Neural crest cell (in vitro differentiated cells): ENCODE measurements at regions not wholly inside any gene's neighbourhood (a gene's known extent, or its start where the extent isn't known, plus 50 kb on each side); places are given as distances from the start of the nearest gene placed in this dataset.

Experiments
- DNase-seq: peaks from one replicate; pipeline ENCODE4 v3.0.0; 2021; ENCODE audit warnings: low read depth, mixed read lengths, low spot score
- H3K27ac Mint-ChIP-seq: one replicate; pipeline ENCODE4 v1.8.0; 2021; ENCODE audit warnings: mild to moderate bottlenecking, mixed read lengths; ENCODE audit not compliant: unreplicated experiment
- H3K27me3 Mint-ChIP-seq: 2 replicates; pipeline ENCODE4 v1.8.0; 2021; ENCODE audit warnings: low read depth, mild to moderate bottlenecking, mixed read lengths
- H3K36me3 Mint-ChIP-seq: 2 replicates; pipeline ENCODE4 v1.8.0; 2021; ENCODE audit warnings: low read depth, mild to moderate bottlenecking, mixed read lengths
- H3K4me1 Mint-ChIP-seq: 2 replicates; pipeline ENCODE4 v1.8.0; 2021; ENCODE audit warnings: mixed read lengths
- H3K4me3 Mint-ChIP-seq: one replicate; pipeline ENCODE4 v1.8.0; 2021; ENCODE audit warnings: mild to moderate bottlenecking, mixed read lengths
- H3K9me3 Mint-ChIP-seq: 2 replicates; pipeline ENCODE4 v1.8.0; 2021; ENCODE audit warnings: mixed read lengths
- TF ChIP-seq, protein P1 (sequence below): fragments of 200-600 bp; sonication (generic); conservative IDR thresholded peaks from 2 replicates; pipeline ENCODE4 v1.5.0; 2021; ENCODE audit warnings: antibody characterized with exemption, mild to moderate bottlenecking

- no peak for DNase-seq
- Mint-ChIP-seq H3K4me1 (no peaks in the 10 kb centered on the region), H3K27me3 (peaks cover 6% of the 10 kb centered on the region), H3K27ac (no peak overlapping the region), H3K9me3 (peaks cover 10% of the 10 kb centered on the region), H3K36me3 (no peaks in the 10 kb centered on the region), H3K4me3 (no peak overlapping the region)
- TF ChIP-seq, protein P1, sequence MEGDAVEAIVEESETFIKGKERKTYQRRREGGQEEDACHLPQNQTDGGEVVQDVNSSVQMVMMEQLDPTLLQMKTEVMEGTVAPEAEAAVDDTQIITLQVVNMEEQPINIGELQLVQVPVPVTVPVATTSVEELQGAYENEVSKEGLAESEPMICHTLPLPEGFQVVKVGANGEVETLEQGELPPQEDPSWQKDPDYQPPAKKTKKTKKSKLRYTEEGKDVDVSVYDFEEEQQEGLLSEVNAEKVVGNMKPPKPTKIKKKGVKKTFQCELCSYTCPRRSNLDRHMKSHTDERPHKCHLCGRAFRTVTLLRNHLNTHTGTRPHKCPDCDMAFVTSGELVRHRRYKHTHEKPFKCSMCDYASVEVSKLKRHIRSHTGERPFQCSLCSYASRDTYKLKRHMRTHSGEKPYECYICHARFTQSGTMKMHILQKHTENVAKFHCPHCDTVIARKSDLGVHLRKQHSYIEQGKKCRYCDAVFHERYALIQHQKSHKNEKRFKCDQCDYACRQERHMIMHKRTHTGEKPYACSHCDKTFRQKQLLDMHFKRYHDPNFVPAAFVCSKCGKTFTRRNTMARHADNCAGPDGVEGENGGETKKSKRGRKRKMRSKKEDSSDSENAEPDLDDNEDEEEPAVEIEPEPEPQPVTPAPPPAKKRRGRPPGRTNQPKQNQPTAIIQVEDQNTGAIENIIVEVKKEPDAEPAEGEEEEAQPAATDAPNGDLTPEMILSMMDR = no peak
These were observed 296.0 kb downstream of the CTTN start for GRCh38 chr11:70694371-70694770.

- no peak overlapping the region for H3K4me3 Mint-ChIP-seq
- H3K9me3 Mint-ChIP-seq = peaks cover 7% of the 10 kb centered on the region
- H3K27ac Mint-ChIP-seq = peak overlapping the region; percentile 52
- H3K27me3 Mint-ChIP-seq = peaks cover 6% of the 10 kb centered on the region
- H3K36me3 Mint-ChIP-seq = no peaks in the 10 kb centered on the region
- no peak for DNase-seq
- H3K4me1 Mint-ChIP-seq = no peaks in the 10 kb centered on the region
- TF ChIP-seq, protein P1 = no peak
These were observed 297.0 kb downstream of the CTTN start for GRCh38 chr11:70695086-70695960.

DNA sequence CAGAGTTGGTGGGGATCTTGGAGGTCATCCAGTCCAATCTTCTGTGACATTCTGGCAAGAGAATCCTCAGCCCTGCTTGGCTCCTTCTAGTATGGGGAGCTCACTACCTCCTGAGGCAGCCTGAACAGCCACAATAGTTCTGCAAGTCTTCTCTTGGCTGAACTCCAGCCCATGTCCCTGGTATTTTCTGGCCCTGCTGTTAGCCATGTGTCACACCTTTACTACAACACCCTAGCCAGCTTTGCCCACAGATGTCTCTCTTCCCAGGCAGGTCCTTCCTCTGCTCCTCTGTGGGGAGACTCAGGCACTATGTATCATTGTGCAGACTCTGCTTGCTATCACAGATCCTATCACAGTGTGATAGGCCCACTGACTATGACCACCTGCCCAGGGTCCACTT lies 297.7 kb downstream of the CTTN start:
- Mint-ChIP-seq H3K36me3 (no peaks in the 10 kb centered on the region), H3K9me3 (peaks cover 7% of the 10 kb centered on the region), H3K27me3 (peaks cover 6% of the 10 kb centered on the region), H3K27ac (no peak overlapping the region), H3K4me3 (no peak overlapping the region), H3K4me1 (peaks cover 4% of the 10 kb centered on the region)
- TF ChIP-seq, protein P1 = no peak
- no peak for DNase-seq

- TF ChIP-seq, protein P1 = no peak
- Mint-ChIP-seq H3K27ac (no peak overlapping the region), H3K4me3 (no peak overlapping the region), H3K36me3 (no peaks in the 10 kb centered on the region), H3K4me1 (peaks cover 4% of the 10 kb centered on the region), H3K9me3 (peaks cover 7% of the 10 kb centered on the region), H3K27me3 (peaks cover 6% of the 10 kb centered on the region)
- no peak for DNase-seq
These were observed 298.2 kb downstream of the CTTN start for GRCh38 chr11:70696564-70696963.

- Mint-ChIP-seq H3K27ac (no peak overlapping the region), H3K27me3 (peaks cover 6% of the 10 kb centered on the region), H3K4me1 (peaks cover 4% of the 10 kb centered on the region), H3K4me3 (no peak overlapping the region), H3K36me3 (no peaks in the 10 kb centered on the region), H3K9me3 (peaks cover 7% of the 10 kb centered on the region)
- DNase-seq = no peak
- TF ChIP-seq, protein P1 = no peak
These were observed 299.4 kb downstream of the CTTN start for GRCh38 chr11:70697701-70698100.
